Endodermal cell (in vitro differentiated cells): ENCODE measurements at regions not wholly inside any gene's neighbourhood (a gene's known extent, or its start where the extent isn't known, plus 50 kb on each side); places are given as distances from the start of the nearest gene placed in this dataset.

Source experiments
- DNase-seq: peaks from one replicate; pipeline ENCODE4 v3.0.0-alpha.2; 2017
- H3K27ac ChIP-seq: 2 replicates; pipeline ENCODE4 v1.5.1; 2013; ENCODE audit warnings: mild to moderate bottlenecking, low read depth, low read length, moderate library complexity
- H3K27me3 ChIP-seq: 2 replicates; pipeline ENCODE4 v1.6.1; 2013; ENCODE audit warnings: mild to moderate bottlenecking, low read length, moderate library complexity; ENCODE audit not compliant: insufficient read depth, control insufficient read depth, poor library complexity, severe bottlenecking
- H3K36me3 ChIP-seq: 2 replicates; pipeline ENCODE4 v1.7.0; 2013; ENCODE audit warnings: mild to moderate bottlenecking, low read length, moderate library complexity; ENCODE audit not compliant: control insufficient read depth, insufficient read depth
- H3K4me1 ChIP-seq: one replicate; pipeline ENCODE4 v1.7.0; 2013; ENCODE audit warnings: low read length; ENCODE audit not compliant: control insufficient read depth, insufficient read depth
- H3K4me3 ChIP-seq: 2 replicates; pipeline ENCODE4 v1.5.1; 2013; ENCODE audit warnings: mild to moderate bottlenecking, low read length, moderate library complexity
- H3K9ac ChIP-seq: 2 replicates; pipeline ENCODE4 v1.6.1; 2013; ENCODE audit warnings: mild to moderate bottlenecking, low read length, moderate library complexity; ENCODE audit not compliant: poor library complexity, severe bottlenecking; ENCODE audit errors: extremely low read depth
- H3K9me3 ChIP-seq: 2 replicates; pipeline ENCODE4 v1.6.1; 2013; ENCODE audit warnings: mild to moderate bottlenecking, low read length, moderate library complexity; ENCODE audit not compliant: control insufficient read depth
- H3K27ac Mint-ChIP-seq: 2 replicates; pipeline ENCODE4 v1.8.0; 2020; ENCODE audit warnings: mixed read lengths
- H3K27me3 Mint-ChIP-seq: 2 replicates; pipeline ENCODE4 v1.8.0; 2021; ENCODE audit warnings: mild to moderate bottlenecking, mixed read lengths; ENCODE audit not compliant: insufficient read depth
- H3K36me3 Mint-ChIP-seq: 2 replicates; pipeline ENCODE4 v1.8.0; 2020; ENCODE audit warnings: low read depth, mixed read lengths
- H3K4me1 Mint-ChIP-seq: 2 replicates; pipeline ENCODE4 v1.8.0; 2020; ENCODE audit warnings: mixed read lengths
- H3K4me3 Mint-ChIP-seq: 2 replicates; pipeline ENCODE4 v1.8.0; 2020; ENCODE audit warnings: mild to moderate bottlenecking, moderate library complexity, mixed read lengths
- H3K9me3 Mint-ChIP-seq: 2 replicates; pipeline ENCODE4 v1.8.0; 2020; ENCODE audit warnings: mild to moderate bottlenecking, mixed read lengths
- WGBS, 2 experiments: methylation state at CpG; one replicate each; pipeline versions ENCODE4 v1.1.5 to v1.1.7; 2013; ENCODE audit warnings: missing lambda C conversion rate in 2 of 2, mixed read lengths in 1 of 2; ENCODE audit not compliant: insufficient coverage in 1 of 2, insufficient read length in 1 of 2; 5-methylcytosine and 5-hydroxymethylcytosine counted together
- TF ChIP-seq, protein P1 (sequence below): fragments of 200-600 bp; sonication (generic); conservative IDR thresholded peaks from 2 replicates; pipeline ENCODE4 v1.5.0; 2021; ENCODE audit warnings: antibody characterized with exemption, mild to moderate bottlenecking

DNA sequence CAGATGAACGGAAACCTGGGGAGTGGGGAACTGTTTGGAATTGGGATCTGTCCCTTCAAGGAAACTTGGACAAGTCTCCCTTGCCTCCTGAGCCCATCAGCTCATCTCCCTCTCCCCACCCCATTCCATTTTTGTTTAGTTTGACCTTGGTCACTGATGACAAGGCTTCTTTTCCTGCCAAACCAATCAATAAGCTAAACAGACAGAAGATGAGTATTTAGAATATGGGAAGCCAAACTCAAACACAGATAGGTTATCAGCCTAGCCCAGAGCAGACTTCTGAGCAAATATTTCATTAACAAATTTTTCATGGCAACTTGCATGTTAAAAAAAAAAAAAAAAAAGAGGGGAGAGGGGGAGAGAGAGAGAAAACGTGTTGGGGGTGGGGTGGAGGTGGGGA is 337.2 kb upstream of the PROX1 start:
- H3K4me3 Mint-ChIP-seq = no peak overlapping the region
- 76% methylated on average over 2 of the region's 2 CpGs; no CpG with 5 or more reads in 1 of the 2 experiments for WGBS, 2 experiments
- Histone ChIP-seq H3K9me3 (no peaks in the 10 kb centered on the region), H3K27ac (no peak overlapping the region), H3K36me3 (no peaks in the 10 kb centered on the region), H3K9ac (no peak overlapping the region), H3K27me3 (no peaks in the 10 kb centered on the region), H3K4me3 (no peak overlapping the region), H3K4me1 (peaks cover 5% of the 10 kb centered on the region)
- no peak for DNase-seq
- H3K27me3 Mint-ChIP-seq = peaks cover 2% of the 10 kb centered on the region
- no peaks in the 10 kb centered on the region for H3K9me3 Mint-ChIP-seq
- no peak overlapping the region for H3K27ac Mint-ChIP-seq
- TF ChIP-seq, protein P1, sequence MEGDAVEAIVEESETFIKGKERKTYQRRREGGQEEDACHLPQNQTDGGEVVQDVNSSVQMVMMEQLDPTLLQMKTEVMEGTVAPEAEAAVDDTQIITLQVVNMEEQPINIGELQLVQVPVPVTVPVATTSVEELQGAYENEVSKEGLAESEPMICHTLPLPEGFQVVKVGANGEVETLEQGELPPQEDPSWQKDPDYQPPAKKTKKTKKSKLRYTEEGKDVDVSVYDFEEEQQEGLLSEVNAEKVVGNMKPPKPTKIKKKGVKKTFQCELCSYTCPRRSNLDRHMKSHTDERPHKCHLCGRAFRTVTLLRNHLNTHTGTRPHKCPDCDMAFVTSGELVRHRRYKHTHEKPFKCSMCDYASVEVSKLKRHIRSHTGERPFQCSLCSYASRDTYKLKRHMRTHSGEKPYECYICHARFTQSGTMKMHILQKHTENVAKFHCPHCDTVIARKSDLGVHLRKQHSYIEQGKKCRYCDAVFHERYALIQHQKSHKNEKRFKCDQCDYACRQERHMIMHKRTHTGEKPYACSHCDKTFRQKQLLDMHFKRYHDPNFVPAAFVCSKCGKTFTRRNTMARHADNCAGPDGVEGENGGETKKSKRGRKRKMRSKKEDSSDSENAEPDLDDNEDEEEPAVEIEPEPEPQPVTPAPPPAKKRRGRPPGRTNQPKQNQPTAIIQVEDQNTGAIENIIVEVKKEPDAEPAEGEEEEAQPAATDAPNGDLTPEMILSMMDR = no peak
- H3K36me3 Mint-ChIP-seq = no peaks in the 10 kb centered on the region
- H3K4me1 Mint-ChIP-seq = peaks cover 16% of the 10 kb centered on the region

DNA sequence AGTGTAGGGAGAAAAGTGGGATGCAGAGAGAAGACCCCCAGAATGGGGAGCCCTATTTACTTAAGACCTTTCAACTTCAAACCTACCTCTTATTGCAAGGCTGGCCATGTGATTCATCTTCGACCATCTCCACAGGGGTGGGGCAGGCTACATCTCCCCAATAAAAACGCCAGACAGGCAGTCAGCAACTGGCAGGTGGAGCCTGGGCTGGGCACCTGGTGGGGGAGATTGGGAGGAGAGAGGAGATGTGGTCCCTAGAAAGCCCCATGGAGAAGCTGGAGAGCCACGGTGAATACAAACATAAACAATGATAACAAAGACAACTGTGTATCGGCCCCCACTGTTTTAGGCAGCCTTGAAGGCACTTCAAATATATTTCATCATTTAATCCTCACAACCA is 336.7 kb upstream of the PROX1 start:
- Mint-ChIP-seq H3K27me3 (peaks cover 2% of the 10 kb centered on the region), H3K9me3 (no peaks in the 10 kb centered on the region), H3K4me3 (no peak overlapping the region), H3K36me3 (no peaks in the 10 kb centered on the region), H3K4me1 (peaks cover 16% of the 10 kb centered on the region), H3K27ac (no peak overlapping the region)
- no peak for DNase-seq
- Histone ChIP-seq H3K9ac (no peak overlapping the region), H3K4me1 (peaks cover 5% of the 10 kb centered on the region), H3K27ac (no peak overlapping the region), H3K9me3 (no peaks in the 10 kb centered on the region), H3K36me3 (no peaks in the 10 kb centered on the region), H3K4me3 (no peak overlapping the region), H3K27me3 (no peaks in the 10 kb centered on the region)
- TF ChIP-seq, protein P1 = no peak
- WGBS, 2 experiments = 88 to 90% methylated on average over 2 to 4 of the region's 4 CpGs

DNA sequence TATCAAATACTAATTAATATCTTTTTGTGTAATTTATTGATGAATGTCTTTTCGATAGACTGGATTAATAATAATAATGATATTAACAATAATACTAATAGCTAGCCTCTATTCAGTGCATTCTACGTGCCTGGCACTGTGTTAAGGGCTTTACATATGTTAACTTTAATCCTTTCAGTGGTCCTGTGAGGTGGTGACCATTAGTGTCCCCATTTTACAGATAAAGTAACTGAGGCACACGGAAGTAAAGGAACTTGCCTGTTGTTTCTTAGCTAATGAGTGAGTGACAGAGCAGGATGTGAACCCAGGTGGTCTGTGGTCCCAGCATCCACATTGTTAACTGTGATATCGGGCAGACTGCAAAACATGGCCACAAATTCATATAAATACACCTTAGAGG is 335.7 kb upstream of the PROX1 start:
- WGBS, 2 experiments = 82 to 89% methylated on average over 1 to 3 of the region's 4 CpGs
- no peaks in the 10 kb centered on the region for H3K9me3 ChIP-seq
- no peaks in the 10 kb centered on the region for H3K27me3 ChIP-seq
- H3K36me3 Mint-ChIP-seq = no peaks in the 10 kb centered on the region
- H3K9ac ChIP-seq = no peak overlapping the region
- H3K4me1 ChIP-seq = peaks cover 5% of the 10 kb centered on the region
- H3K27me3 Mint-ChIP-seq = peaks cover 2% of the 10 kb centered on the region
- H3K4me3 Mint-ChIP-seq = no peak overlapping the region
- H3K9me3 Mint-ChIP-seq = no peaks in the 10 kb centered on the region
- H3K27ac Mint-ChIP-seq = no peak overlapping the region
- H3K36me3 ChIP-seq = no peaks in the 10 kb centered on the region
- no peak overlapping the region for H3K27ac ChIP-seq
- no peak overlapping the region for H3K4me3 ChIP-seq
- TF ChIP-seq, protein P1 = no peak
- DNase-seq = no peak
- peaks cover 16% of the 10 kb centered on the region for H3K4me1 Mint-ChIP-seq
